Ovary (tissue), 3 donors: ENCODE measurements at regions not wholly inside any gene's neighbourhood (a gene's known extent, or its start where the extent isn't known, plus 50 kb on each side); places are given as distances from the start of the nearest gene placed in this dataset.

Experiments
- EP300 ChIP-seq: sonication (generic); formaldehyde crosslinking; IDR thresholded peaks from one replicate; pipeline ENCODE4 v1.6.1; 2017; ENCODE audit warnings: antibody characterized with exemption
- POLR2A ChIP-seq: fragments of 450-650 bp; IDR thresholded peaks from one replicate; pipeline ENCODE4 v1.6.1; 2017; ENCODE audit warnings: antibody characterized with exemption, mild to moderate bottlenecking, moderate library complexity
- TF ChIP-seq, protein P1 (sequence below), 3 donors: fragments of 450-650 bp in 2 of 3; fragments of 200-600 bp in 1 of 3; IDR thresholded peaks; one replicate each; pipeline versions ENCODE4 v1.5.1 to v1.8.0; 2016 to 2022; ENCODE audit warnings: antibody characterized with exemption in 3 of 3, mild to moderate bottlenecking in 1 of 3
- donor health status: DM: no; HTN: no; CAD: no.

DNA sequence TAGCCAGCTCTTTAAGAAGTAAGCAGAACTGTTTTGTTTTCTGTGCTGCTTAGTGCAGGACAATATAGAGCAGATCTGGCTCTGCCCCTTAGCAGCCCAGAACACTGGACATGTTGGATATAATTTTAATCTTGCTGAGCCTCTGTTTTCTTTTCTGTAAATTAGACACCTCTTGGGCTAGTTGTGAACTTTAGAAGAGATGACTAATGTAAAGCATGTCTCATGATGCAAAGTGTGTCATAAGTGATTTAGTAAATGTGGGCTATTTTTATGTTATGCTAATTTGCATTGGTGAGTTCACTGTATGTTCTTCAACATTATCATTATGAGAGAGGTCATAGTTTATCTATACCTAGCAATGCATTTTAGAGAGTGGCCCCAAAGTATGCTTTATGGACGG is 156.1 kb upstream of the ADAMTSL1 start:
- TF ChIP-seq, protein P1, sequence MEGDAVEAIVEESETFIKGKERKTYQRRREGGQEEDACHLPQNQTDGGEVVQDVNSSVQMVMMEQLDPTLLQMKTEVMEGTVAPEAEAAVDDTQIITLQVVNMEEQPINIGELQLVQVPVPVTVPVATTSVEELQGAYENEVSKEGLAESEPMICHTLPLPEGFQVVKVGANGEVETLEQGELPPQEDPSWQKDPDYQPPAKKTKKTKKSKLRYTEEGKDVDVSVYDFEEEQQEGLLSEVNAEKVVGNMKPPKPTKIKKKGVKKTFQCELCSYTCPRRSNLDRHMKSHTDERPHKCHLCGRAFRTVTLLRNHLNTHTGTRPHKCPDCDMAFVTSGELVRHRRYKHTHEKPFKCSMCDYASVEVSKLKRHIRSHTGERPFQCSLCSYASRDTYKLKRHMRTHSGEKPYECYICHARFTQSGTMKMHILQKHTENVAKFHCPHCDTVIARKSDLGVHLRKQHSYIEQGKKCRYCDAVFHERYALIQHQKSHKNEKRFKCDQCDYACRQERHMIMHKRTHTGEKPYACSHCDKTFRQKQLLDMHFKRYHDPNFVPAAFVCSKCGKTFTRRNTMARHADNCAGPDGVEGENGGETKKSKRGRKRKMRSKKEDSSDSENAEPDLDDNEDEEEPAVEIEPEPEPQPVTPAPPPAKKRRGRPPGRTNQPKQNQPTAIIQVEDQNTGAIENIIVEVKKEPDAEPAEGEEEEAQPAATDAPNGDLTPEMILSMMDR (IDR thresholded peaks at IDR 0.05), result no peak
- TF ChIP-seq POLR2A, result no peak
- TF ChIP-seq EP300, result no peak
